ENCODE measurements at regions not wholly inside any gene's neighbourhood (a gene's known extent, or its start where the extent isn't known, plus 50 kb on each side); places are given as distances from the start of the nearest gene placed in this dataset.
A peak's percentile ranks its signal among the peaks of the same experiment; 100 is the strongest.
"Not testable (repeated sequence)": the region's sequence is repeated elsewhere in the genome, so short reads cannot be mapped to it uniquely, and the experiment has no call there.

DNA sequence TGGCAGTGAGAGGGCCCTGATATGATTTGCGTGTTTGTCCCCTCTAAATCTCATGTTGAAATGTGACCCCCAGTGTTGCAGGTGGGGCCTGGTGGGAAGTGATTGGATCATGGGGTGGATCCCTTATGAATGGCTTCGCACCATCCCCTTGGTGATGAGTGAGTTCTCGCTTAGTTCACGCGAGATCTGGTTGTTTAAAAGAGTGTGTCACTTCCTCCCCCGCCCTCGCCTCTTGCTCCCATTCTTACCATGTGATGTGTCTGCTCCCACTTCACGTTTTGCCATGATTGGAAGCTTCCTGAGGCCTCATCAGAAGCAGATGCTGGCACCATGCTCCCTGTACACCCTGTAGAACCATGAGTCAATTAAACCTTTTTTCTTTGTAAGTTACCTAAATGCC lies 319.9 kb upstream of the ID2 start:
- DNase-seq, result no peak

- DNase-seq, result no peak
Observed at GRCh38 chr2:8363161-8363560, 318.7 kb upstream of the ID2 start.

- no peak for DNase-seq
Observed at GRCh38 chr2:8364668-8365067, 317.2 kb upstream of the ID2 start.

DNA sequence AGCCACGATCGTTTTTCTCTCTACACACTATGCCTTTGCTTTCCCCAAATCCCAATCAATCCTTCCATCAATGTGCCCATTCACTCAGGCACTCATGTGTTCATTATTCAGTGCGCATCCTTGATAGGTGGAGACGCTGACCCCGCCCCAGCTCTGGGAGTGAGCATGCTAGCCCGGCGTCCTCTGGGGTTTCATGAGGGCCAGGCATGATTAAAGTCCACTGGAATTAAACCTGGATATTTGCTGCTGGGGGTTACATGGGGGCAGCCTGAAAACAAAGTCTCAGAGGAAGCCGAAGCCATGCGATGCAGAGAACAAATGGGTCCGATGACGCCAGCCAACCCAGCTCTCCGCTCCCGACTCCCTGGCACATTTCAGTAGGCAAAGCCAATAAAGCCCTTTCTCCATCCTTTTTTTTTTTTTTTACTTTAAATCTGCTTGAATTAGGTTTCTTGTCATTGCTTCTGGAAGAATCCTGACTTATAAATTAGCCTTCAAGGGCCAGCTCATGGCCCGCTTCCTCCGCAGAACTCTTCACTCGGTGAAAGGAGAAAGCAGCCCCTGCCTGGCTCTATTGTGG lies 316.4 kb upstream of the ID2 start:
- peak in 2 of 14 donors; percentile 3 to 6 for DNase-seq

- DNase-seq, result no peak
Observed at GRCh38 chr2:8367833-8368232, 314.0 kb upstream of the ID2 start.

DNA sequence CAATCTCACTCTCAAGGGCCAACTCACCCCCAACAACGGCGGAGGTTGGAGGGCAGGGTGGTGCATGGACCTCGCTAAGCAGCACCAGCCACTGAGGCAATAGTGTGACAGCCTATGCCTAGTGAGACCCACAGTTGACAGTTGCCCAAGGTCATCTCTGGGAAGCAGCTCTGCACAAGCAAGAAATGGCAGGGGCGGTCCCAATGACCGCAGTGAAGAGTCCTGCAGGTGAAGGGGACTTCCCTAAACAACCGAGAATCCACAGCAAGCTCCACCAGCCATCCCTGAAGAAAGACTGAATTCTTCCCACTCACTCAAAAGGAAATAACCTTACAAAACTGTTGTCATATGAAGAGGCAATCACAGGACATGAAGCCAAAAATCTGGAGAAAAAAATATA lies 313.4 kb upstream of the ID2 start:
- no peak for DNase-seq

GRCh38 chr2:8369522-8369921 lies 312.3 kb upstream of the ID2 start:
- no peak for DNase-seq

DNA sequence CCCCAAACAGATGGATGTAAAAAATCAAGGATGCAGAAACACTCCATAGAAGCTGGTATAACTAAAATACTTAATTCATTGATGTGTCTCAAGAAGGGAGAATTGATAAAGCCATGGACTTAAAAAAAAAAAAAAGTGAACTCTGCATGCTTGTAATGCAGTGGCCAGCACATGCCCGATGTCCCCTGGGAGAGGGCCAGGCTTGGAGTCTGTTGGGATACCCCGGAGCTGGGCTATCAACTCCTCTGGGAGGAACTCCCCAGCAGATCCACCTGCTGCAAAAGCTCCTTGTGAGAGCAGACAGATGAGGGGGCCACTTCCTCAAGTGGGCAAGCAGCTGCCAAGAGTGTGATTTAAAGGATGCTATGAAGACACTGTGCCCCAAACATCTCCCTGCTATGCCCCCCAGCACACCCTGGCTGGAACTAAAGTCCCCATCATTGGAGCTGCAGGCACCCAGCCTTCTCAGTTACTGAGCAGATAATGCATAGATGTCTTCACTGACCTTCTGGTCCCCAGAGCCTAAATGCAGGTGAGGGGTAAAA lies 311.5 kb upstream of the ID2 start:
- DNase-seq, result no peak

DNA sequence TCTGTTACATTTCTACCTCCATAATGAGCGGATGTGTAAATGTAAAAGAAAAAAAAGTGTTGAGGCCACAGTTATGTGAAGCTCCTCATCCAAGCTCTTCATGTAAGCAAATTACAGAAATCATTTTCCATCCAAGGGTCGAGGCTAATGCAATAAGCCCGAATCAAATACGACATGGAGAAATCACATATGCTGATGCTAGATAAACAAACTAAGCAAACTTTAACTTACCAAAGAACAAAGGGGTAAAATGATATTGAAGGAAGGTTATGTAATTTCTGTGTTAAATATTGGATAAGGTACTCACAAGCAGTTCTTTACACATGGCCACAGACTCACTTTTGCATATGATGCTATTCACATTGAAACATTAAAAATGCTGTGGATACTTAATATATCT lies 310.2 kb upstream of the ID2 start:
- no peak for DNase-seq

DNA sequence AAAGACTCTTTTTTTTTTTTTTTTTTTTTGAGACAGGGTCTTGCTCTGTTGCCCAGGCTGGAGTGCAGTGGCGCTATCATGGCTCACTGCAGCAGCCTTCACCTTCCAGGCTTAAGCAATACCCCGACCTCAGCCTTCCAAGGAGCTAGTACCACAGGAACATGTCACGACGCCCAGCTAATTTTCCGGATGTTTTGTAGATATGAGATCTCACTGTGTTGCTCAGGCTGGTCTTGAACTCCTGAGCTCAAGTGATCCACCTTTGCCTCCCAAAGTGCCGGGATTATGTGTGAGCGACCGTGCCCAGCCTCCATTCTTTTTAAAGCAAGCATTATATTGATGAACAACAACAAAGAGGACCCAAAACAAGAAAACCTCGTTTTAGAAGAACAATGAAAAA lies 307.1 kb upstream of the ID2 start:
- DNase-seq, result no peak

DNA sequence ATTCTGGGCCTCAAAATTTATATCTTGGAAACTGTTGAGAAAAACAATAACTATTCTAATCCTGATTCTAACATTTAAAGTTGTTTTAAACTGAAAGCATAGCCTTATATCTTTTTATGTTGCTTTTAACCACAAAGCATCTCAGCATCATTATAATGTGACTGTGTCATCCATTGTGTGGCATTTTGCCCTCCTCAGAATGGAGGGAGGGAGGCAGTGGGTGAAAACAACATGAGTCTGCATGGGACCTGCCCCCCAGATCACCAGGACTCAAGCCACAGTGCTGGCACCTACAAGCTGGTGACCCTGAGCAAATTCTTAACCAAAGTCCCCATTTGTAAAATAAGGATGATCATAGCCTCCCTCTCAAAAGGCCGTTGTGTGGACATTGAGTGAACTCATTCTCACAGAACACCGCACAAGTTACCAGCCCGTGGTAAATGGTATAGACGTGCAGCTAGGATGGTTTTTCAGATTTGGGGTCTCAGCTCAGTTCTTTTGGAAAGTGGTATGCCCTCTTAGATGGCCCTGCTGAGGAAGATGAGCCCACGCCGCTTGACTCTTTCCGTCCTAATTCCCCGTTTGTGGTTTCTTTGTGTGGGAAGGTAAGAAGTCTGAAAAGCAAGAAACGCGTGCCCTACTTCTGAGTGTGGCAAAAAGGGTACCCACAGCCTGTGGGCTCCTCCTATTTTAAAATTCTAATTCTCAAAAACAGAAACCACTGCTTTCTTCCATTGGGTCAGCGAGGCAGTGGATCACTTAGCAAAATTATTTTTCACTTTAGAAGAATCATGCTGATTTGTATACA lies 305.0 kb upstream of the ID2 start:
- no peak for DNase-seq

DNA sequence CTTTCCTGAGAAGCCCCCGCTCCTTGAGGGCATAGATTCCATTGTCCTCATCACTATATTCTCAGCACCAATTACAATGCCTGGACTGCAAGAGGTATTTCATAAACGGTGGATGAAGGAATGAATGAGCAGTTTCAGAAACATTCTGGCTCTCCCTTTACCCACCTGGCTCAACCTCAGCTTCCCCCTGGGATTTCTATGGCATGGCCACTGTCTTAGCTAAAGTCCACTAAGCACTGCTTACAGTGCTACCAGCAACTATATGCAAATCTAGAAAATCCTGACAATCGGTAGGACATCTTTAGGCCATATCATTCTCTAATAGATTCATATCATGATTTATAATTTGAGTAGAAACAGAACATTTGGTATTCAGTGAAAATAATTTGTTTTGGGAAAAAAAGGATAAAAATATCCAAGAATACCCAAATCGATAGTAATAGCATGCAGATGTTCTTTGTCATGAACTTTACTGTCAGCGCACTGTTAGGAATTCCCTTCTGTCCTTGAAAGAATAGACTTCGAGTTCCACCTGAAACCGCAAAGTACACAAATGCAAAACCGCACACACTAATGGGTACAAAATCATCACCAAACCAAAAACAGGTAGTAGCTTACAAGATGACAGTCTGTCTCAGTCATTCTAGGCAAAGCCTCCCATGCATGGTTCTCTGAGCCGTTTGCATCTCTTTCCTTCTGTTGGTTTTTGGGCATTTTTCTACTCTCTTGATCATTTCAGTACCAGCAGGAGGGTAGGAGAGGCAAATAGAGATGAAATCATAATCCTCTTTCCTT lies 303.6 kb upstream of the ID2 start:
- DNase-seq, result no peak

DNA sequence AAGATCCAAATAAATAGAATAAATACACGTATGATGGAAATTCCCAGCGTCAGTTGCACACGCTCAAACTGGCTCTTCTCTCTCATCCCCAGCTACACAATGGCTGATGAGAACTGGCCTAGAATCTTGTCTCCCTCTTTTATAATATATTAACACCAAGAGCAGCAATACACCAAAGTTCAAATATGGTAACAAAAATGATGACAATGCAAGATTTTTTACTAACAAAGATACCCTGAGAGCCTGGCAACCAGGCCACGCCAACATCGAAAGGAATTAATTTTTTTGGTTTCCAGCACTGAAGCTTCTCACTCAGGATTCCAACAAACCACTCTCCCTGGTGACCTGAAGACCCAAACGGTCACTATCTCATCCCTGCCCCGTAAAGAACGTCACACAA lies 302.7 kb upstream of the ID2 start:
- no peak for DNase-seq

DNA sequence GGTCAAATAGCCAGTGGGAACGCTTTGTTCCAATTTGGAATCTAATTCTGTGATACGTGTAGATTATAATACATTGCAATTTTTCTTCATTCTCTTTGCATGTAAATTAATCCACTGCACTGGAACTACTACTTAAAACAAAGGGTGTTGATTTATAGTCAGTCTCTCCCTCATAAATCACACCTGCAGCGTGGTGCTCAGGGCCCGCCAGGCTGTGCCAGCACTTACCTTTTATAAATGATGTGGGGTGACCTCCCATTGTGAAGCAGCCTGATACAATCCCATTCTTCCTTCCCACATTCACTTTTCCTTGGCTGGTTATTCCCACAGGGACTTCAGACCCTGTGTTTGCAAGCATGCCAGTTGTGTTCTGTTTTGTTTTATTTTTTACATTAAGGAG lies 302.3 kb upstream of the ID2 start:
- no peak for DNase-seq

DNA sequence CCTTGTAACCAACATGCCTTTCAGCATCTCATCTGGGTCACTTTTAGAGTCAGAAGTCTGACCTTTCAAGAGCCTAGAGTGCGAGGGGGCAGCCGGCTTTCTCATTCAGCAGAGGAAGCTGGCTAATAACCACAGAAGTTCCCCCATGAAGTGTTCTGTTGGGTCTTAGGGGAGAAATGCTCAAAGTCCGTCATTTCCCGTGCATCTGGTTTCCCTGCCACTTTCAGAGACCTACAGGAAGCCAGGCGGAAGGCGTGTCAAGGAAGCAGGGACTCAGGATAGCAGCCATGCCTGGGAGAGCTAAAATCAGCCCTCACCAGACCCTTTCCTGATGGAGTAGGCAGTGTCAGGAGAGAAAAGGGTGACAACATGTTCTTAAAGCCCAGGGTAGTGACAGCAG lies 301.8 kb upstream of the ID2 start:
- DNase-seq, result no peak

DNA sequence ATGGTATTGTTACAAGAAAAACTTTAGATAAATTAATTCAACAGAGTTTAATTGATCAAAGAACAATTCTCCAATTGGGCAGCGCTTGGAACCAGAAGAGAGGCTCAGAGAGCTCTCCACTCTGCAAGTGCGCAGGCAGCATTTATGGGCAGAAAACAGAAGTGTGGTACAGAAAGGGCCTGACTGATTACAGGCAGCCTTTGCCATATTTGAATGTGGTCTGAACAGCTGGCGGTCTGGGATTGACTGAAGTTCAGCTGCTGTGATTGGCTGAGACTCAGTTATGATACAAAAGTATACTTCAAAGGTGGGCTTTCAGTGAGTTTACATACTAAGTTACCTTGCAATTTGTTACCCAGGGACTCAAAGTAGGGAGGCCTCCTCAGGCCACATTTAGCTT lies 301.3 kb upstream of the ID2 start:
- DNase-seq, result no peak

GRCh38 chr2:8382485-8382884 lies 299.4 kb upstream of the ID2 start:
- DNase-seq, result no peak

DNA sequence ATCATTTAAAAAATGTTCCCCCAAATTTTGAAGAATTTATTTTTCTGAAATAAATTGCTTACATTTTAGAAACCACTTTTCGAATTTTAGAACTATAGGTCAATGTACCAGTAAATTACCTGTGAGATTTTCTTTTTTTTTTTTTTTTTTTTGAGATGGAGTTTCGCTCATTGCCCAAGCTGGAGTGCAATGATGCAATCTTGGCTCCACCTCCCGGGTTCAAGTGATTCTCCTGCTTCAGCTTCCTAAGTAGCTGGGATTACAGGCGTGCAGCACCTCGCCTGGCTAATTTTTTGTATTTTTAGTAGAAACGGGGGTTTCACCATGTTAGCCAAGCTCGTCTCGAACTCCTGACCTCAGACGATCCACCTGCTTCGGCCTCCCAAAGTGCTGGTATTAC lies 295.1 kb upstream of the ID2 start:
- DNase-seq, result not testable (repeated sequence)

DNA sequence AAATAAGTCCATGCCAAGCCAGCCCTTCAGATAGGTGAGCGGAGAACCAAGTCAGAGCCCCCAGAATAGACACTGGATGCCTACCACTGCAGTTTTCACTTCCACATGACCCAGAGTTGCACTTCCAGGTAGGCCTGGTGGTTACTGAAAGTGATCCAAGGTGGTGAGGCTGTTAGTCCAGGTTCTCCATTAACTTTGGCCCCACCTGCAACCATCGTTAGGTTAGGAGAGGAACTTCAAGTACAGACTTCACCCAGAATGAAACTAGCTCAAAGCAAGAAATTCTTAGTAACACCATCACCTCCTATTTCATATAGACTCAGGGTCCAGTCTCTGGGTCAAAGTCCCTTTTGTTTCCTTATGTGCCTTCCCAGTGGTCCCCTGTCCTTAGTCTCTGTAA lies 293.1 kb upstream of the ID2 start:
- DNase-seq, result no peak

DNA sequence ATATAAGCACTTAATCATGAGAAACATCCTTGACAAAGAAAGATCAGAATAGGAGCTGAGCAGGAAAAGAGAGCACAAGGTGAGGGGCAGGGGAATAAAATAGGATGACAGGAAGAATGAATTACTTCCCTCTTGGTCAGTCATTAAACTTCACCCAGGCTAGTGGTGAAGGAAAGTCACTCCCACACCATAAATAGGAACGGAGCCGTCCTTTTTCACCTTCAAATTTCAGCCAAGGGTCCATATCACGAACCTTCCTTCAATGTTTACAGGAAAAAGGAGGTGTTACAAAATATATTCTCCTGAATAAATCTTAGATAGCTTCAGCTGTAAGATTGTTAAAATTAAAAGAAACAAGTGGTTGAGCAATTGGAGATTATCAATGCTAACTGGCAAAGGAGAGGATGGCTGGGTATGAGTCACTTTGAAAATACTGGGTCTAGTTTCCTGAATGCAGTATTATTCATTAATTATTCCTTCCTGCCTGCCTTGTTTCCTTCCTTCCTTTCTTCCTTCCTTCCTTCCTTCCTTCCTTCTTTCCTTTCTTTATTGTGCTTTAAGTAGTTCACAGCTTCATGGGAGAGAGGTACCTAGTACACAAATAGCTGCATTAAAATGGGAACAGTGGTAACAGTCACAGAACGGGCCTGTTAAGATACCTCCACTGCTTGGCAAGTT lies 292.3 kb upstream of the ID2 start:
- DNase-seq, result no peak

DNA sequence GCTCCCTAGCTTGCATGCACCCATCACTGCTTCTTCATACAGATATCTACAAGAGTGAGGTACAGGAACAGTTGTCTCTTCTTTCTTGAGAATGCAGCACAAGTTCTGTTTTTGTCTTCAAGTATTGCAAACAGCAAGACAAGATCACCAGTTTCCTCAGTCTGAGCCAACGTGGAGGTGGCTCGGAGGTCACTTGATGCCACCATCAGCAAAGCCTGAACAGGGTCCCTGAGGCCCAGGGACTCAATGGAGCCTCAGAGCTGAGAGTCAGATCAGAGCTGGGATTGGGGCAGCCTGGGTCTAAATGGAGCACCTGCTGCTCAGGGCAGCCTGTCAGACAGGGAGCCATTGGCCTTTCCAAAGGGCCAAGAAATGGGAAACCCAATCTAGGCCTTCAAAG lies 290.7 kb upstream of the ID2 start:
- DNase-seq, result no peak

- no peak for DNase-seq
Observed at GRCh38 chr2:8391584-8391983, 290.3 kb upstream of the ID2 start.
